Parathyroid adenoma (tissue), 2 donors: ENCODE measurements at regions not wholly inside any gene's neighbourhood (a gene's known extent, or its start where the extent isn't known, plus 50 kb on each side); places are given as distances from the start of the nearest gene placed in this dataset.

Source experiments
- H2AFZ ChIP-seq: fragments of 300-600 bp; sonication (generic); one replicate; pipeline ENCODE4 v1.7.0; 2017; ENCODE audit warnings: antibody characterized with exemption, mild to moderate bottlenecking
- H3K27ac ChIP-seq: fragments of 300-600 bp; sonication (generic); one replicate; pipeline ENCODE4 v1.7.0; 2017
- H3K27me3 ChIP-seq: fragments of 300-600 bp; sonication (generic); one replicate; pipeline ENCODE4 v1.7.0; 2017; ENCODE audit warnings: low read length; ENCODE audit not compliant: control insufficient read depth, insufficient read depth
- H3K36me3 ChIP-seq: fragments of 300-600 bp; sonication (generic); one replicate; pipeline ENCODE4 v1.7.0; 2017; ENCODE audit warnings: low read length; ENCODE audit not compliant: control insufficient read depth, insufficient read depth
- H3K4me1 ChIP-seq: fragments of 300-600 bp; sonication (generic); one replicate; pipeline ENCODE4 v1.7.0; 2017; ENCODE audit warnings: control low read depth
- H3K4me2 ChIP-seq: fragments of 300-600 bp; sonication (generic); one replicate; pipeline ENCODE4 v1.7.0; 2017; ENCODE audit warnings: low read length
- H3K4me3 ChIP-seq: fragments of 300-600 bp; sonication (generic); one replicate; pipeline ENCODE4 v1.7.0; 2017; ENCODE audit warnings: low read depth, low read length
- H3K79me2 ChIP-seq: fragments of 300-600 bp; sonication (generic); one replicate; pipeline ENCODE4 v1.7.0; 2017; ENCODE audit warnings: control low read depth
- H3K9ac ChIP-seq: fragments of 300-600 bp; sonication (generic); one replicate; pipeline ENCODE4 v1.7.0; 2017; ENCODE audit warnings: mild to moderate bottlenecking
- H3K9me3 ChIP-seq: fragments of 300-600 bp; sonication (generic); one replicate; pipeline ENCODE4 v1.7.0; 2017; ENCODE audit warnings: low read length; ENCODE audit not compliant: control insufficient read depth
- CTCF ChIP-seq: fragments of 300-600 bp; sonication (generic); IDR thresholded peaks from one replicate; pipeline ENCODE4 v1.7.0; 2017; ENCODE audit warnings: antibody characterized with exemption, mild to moderate bottlenecking
- donor health status: primary hyperparathyroidism.

- Histone ChIP-seq H3K27me3 (no peaks in the 10 kb centered on the region), H3K4me3 (no peak overlapping the region), H3K9ac (no peak overlapping the region), H3K36me3 (no peaks in the 10 kb centered on the region), H3K9me3 (no peaks in the 10 kb centered on the region), H3K4me2 (no peak overlapping the region), H3K79me2 (no peaks in the 10 kb centered on the region), H3K4me1 (no peaks in the 10 kb centered on the region), H2AFZ (no peak overlapping the region), H3K27ac (no peak overlapping the region)
- TF ChIP-seq CTCF, result no peak
Measured at GRCh38 chr10:6957851-6958250, 377.8 kb upstream of the PRKCQ start.

GRCh38 chr10:6956562-6956961 lies 376.5 kb upstream of the PRKCQ start:
- H3K36me3 ChIP-seq, result no peaks in the 10 kb centered on the region
- H3K27me3 ChIP-seq, result no peaks in the 10 kb centered on the region
- no peak for TF ChIP-seq CTCF
- H3K27ac ChIP-seq, result no peak overlapping the region
- no peak overlapping the region for H3K4me2 ChIP-seq
- no peaks in the 10 kb centered on the region for H3K9me3 ChIP-seq
- H3K79me2 ChIP-seq, result no peaks in the 10 kb centered on the region
- no peak overlapping the region for H3K4me3 ChIP-seq
- no peaks in the 10 kb centered on the region for H3K4me1 ChIP-seq
- no peak overlapping the region for H2AFZ ChIP-seq
- no peak overlapping the region for H3K9ac ChIP-seq

GRCh38 chr10:6953271-6953801 lies 373.3 kb upstream of the PRKCQ start:
- Histone ChIP-seq H3K4me3 (no peak overlapping the region), H3K79me2 (no peaks in the 10 kb centered on the region), H3K9ac (no peak overlapping the region), H2AFZ (no peak overlapping the region), H3K27ac (no peak overlapping the region), H3K4me2 (no peak overlapping the region), H3K27me3 (no peaks in the 10 kb centered on the region), H3K9me3 (peaks cover 3% of the 10 kb centered on the region), H3K4me1 (no peaks in the 10 kb centered on the region), H3K36me3 (no peaks in the 10 kb centered on the region)
- TF ChIP-seq CTCF, result no peak

GRCh38 chr10:6951732-6952131 lies 371.7 kb upstream of the PRKCQ start:
- H2AFZ ChIP-seq, result no peak overlapping the region
- H3K79me2 ChIP-seq, result no peaks in the 10 kb centered on the region
- no peaks in the 10 kb centered on the region for H3K4me1 ChIP-seq
- H3K27ac ChIP-seq, result no peak overlapping the region
- no peak overlapping the region for H3K4me2 ChIP-seq
- no peak overlapping the region for H3K9ac ChIP-seq
- peaks cover 3% of the 10 kb centered on the region for H3K9me3 ChIP-seq
- H3K27me3 ChIP-seq, result no peaks in the 10 kb centered on the region
- H3K4me3 ChIP-seq, result no peak overlapping the region
- no peaks in the 10 kb centered on the region for H3K36me3 ChIP-seq
- no peak for TF ChIP-seq CTCF

DNA sequence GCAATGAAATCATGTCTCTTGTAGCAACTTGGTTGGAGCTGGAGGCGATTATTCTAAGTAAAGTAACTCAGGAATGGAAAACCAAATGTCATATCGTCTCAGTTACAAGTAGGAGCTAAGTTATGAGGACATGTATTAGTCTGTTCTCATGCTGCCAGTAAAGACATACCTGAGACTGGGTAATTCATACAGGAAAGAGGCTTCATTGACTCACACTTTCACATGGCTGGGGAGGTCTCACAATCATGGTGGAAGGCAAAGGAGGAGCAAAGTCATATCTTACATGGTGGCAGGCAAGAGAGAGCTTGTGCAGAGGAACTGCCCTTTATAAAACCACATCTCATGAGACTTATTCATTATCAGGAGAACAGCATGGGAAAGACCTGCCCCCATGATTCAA lies 370.1 kb upstream of the PRKCQ start:
- no peaks in the 10 kb centered on the region for H3K36me3 ChIP-seq
- peaks cover 3% of the 10 kb centered on the region for H3K9me3 ChIP-seq
- H3K4me1 ChIP-seq, result no peaks in the 10 kb centered on the region
- no peak overlapping the region for H3K4me3 ChIP-seq
- no peak for TF ChIP-seq CTCF
- H3K4me2 ChIP-seq, result no peak overlapping the region
- no peak overlapping the region for H2AFZ ChIP-seq
- H3K9ac ChIP-seq, result no peak overlapping the region
- no peaks in the 10 kb centered on the region for H3K79me2 ChIP-seq
- H3K27me3 ChIP-seq, result no peaks in the 10 kb centered on the region
- H3K27ac ChIP-seq, result no peak overlapping the region
